IgD-negative memory B cell (primary cell): ENCODE measurements at regions not wholly inside any gene's neighbourhood (a gene's known extent, or its start where the extent isn't known, plus 50 kb on each side); places are given as distances from the start of the nearest gene placed in this dataset.

Experiments
- H3K27ac Mint-ChIP-seq, 3 donors: one replicate each; pipeline ENCODE4 v1.8.0; 2020 to 2022; ENCODE audit warnings: mild to moderate bottlenecking in 3 of 3, mixed read lengths in 3 of 3, moderate library complexity in 1 of 3
- H3K27me3 Mint-ChIP-seq: one replicate; pipeline ENCODE4 v1.8.0; 2021; ENCODE audit warnings: mixed read lengths
- H3K36me3 Mint-ChIP-seq: one replicate; pipeline ENCODE4 v1.8.0; 2020; ENCODE audit warnings: mild to moderate bottlenecking, mixed read lengths
- H3K4me1 Mint-ChIP-seq, 3 donors: one replicate each; pipeline ENCODE4 v1.8.0; 2020 to 2022; ENCODE audit warnings: mixed read lengths in 3 of 3, mild to moderate bottlenecking in 1 of 3
- H3K4me3 Mint-ChIP-seq, 4 donors: one replicate each; pipeline ENCODE4 v1.8.0; 2020 to 2022; ENCODE audit warnings: mild to moderate bottlenecking in 4 of 4, mixed read lengths in 4 of 4, moderate library complexity in 3 of 4
- H3K9me3 Mint-ChIP-seq, 3 donors: one replicate each; pipeline ENCODE4 v1.8.0; 2020 to 2021; ENCODE audit warnings: mixed read lengths in 3 of 3, mild to moderate bottlenecking in 1 of 3

GRCh38 chr1:21340230-21340945 lies 50.1 kb upstream of the ECE1 start:
- Mint-ChIP-seq H3K36me3 (no peaks in the 10 kb centered on the region), H3K27me3 (no peaks in the 10 kb centered on the region), H3K27ac (peak overlapping the region in 2 of 3 donors; percentile 87 to 94), H3K4me3 (peak overlapping the region in 2 of 4 donors; percentile 60 to 61), H3K9me3 (no peaks in the 10 kb centered on the region), H3K4me1 (peaks cover 47 to 61% (median 51%) of the 10 kb centered on the region in 3 donors)
